ENCODE measurements at regions not wholly inside any gene's neighbourhood (a gene's known extent, or its start where the extent isn't known, plus 50 kb on each side); places are given as distances from the start of the nearest gene placed in this dataset.

GRCh38 chr3:117405359-117405758 lies 695.8 kb downstream of the TUSC7 start:
- DNase-seq (ENCODE audit: low read depth in 1 of 2, low spot score in 1 of 2), result no peak
- Histone ChIP-seq H3K4me3 (no peak overlapping the region), H3K27me3 (no peaks in the 10 kb centered on the region), H3K4me1 (ENCODE audit: low read depth) (peaks cover 6% of the 10 kb centered on the region), H3K36me3 (no peaks in the 10 kb centered on the region), H3K9me3 (ENCODE audit: low read depth) (no peaks in the 10 kb centered on the region), H3K27ac (no peak overlapping the region)
- no peak for TF ChIP-seq CTCF (IDR thresholded peaks at IDR 0.05; ENCODE audit: low read depth, low read length)

- Histone ChIP-seq H3K9me3 (ENCODE audit: low read depth) (no peaks in the 10 kb centered on the region), H3K4me3 (no peak overlapping the region), H3K27me3 (no peaks in the 10 kb centered on the region), H3K36me3 (no peaks in the 10 kb centered on the region), H3K27ac (no peak overlapping the region), H3K4me1 (ENCODE audit: low read depth) (peaks cover 6% of the 10 kb centered on the region)
- DNase-seq (ENCODE audit: low read depth in 1 of 2, low spot score in 1 of 2), result peak; percentile 22 to 37
- peak; percentile 37 for TF ChIP-seq CTCF (IDR thresholded peaks at IDR 0.05; ENCODE audit: low read depth, low read length)
Measured at GRCh38 chr3:117407317-117407716, 697.7 kb downstream of the TUSC7 start.

- Histone ChIP-seq H3K4me3 (no peak overlapping the region), H3K4me1 (ENCODE audit: low read depth) (peaks cover 6% of the 10 kb centered on the region), H3K36me3 (no peaks in the 10 kb centered on the region), H3K27me3 (no peaks in the 10 kb centered on the region), H3K9me3 (ENCODE audit: low read depth) (no peaks in the 10 kb centered on the region), H3K27ac (no peak overlapping the region)
- peak in 1 of 2 donors; percentile 3 for DNase-seq (ENCODE audit: low read depth in 1 of 2, low spot score in 1 of 2)
- TF ChIP-seq CTCF (IDR thresholded peaks at IDR 0.05; ENCODE audit: low read depth, low read length), result no peak
Measured at GRCh38 chr3:117408811-117409210, 699.2 kb downstream of the TUSC7 start.

GRCh38 chr3:117409256-117409655 lies 699.7 kb downstream of the TUSC7 start:
- DNase-seq (ENCODE audit: low read depth in 1 of 2, low spot score in 1 of 2), result no peak
- no peaks in the 10 kb centered on the region for H3K36me3 ChIP-seq
- H3K27me3 ChIP-seq, result no peaks in the 10 kb centered on the region
- TF ChIP-seq CTCF (IDR thresholded peaks at IDR 0.05; ENCODE audit: low read depth, low read length), result no peak
- H3K9me3 ChIP-seq (ENCODE audit: low read depth), result no peaks in the 10 kb centered on the region
- peaks cover 6% of the 10 kb centered on the region for H3K4me1 ChIP-seq (ENCODE audit: low read depth)
- no peak overlapping the region for H3K27ac ChIP-seq
- H3K4me3 ChIP-seq, result no peak overlapping the region

- H3K4me1 ChIP-seq (ENCODE audit: low read depth), result peaks cover 2% of the 10 kb centered on the region
- no peaks in the 10 kb centered on the region for H3K36me3 ChIP-seq
- TF ChIP-seq CTCF (IDR thresholded peaks at IDR 0.05; ENCODE audit: low read depth, low read length), result no peak
- H3K27me3 ChIP-seq, result no peaks in the 10 kb centered on the region
- H3K9me3 ChIP-seq (ENCODE audit: low read depth), result no peaks in the 10 kb centered on the region
- no peak for DNase-seq (ENCODE audit: low read depth in 1 of 2, low spot score in 1 of 2)
- no peak overlapping the region for H3K4me3 ChIP-seq
- no peak overlapping the region for H3K27ac ChIP-seq
Measured at GRCh38 chr3:117409701-117410459, 700.3 kb downstream of the TUSC7 start.

Data from cardiac muscle cell (in vitro differentiated cells and primary cell).